Right lobe of liver (tissue), 6 donors: ENCODE measurements at regions not wholly inside any gene's neighbourhood (a gene's known extent, or its start where the extent isn't known, plus 50 kb on each side); places are given as distances from the start of the nearest gene placed in this dataset.

Experiments
- ATAC-seq, 4 donors: fragments of 200-7000 bp; cut with Tn5 transposase; one replicate each; pipeline ENCODE4 v1.9.1; 2020; ENCODE audit warnings: mild to moderate bottlenecking in 4 of 4, moderate library complexity in 4 of 4
- DNase-seq, 3 donors: peaks; one replicate each; pipeline ENCODE4 v3.0.0-alpha.2; 2020
- H3K27ac ChIP-seq, 3 donors: fragments of 200-600 bp; one replicate each; pipeline ENCODE4 v1.8.0; 2022
- H3K27me3 ChIP-seq, 2 donors: fragments of 200-600 bp; one replicate each; pipeline ENCODE4 v1.8.0; 2022
- H3K36me3 ChIP-seq, 4 donors: fragments of 200-600 bp; sonication (generic) in 1 of 4; one replicate each; pipeline versions ENCODE4 v1.5.1 to v1.8.0; 2017 to 2022; ENCODE audit warnings: control low read depth in 1 of 4
- H3K4me1 ChIP-seq, 4 donors: fragments of 200-600 bp; sonication (generic) in 1 of 4; one replicate each; pipeline versions ENCODE4 v1.5.1 to v1.8.0; 2017 to 2022; ENCODE audit warnings: control low read depth in 1 of 4
- H3K4me3 ChIP-seq, 3 donors: fragments of 200-600 bp; one replicate each; pipeline ENCODE4 v1.8.0; 2022
- H3K9me3 ChIP-seq, 4 donors: fragments of 200-600 bp; sonication (generic) in 1 of 4; one replicate each; pipeline versions ENCODE4 v1.5.1 to v1.8.0; 2017 to 2022; ENCODE audit warnings: control low read depth in 1 of 4
- CTCF ChIP-seq, 4 donors: fragments of 200-600 bp in 3 of 4; fragments of 450-650 bp in 1 of 4; IDR thresholded peaks; one replicate each; pipeline versions ENCODE4 v1.5.1 to v1.8.0; 2016 to 2022; ENCODE audit warnings: antibody characterized with exemption in 4 of 4, mild to moderate bottlenecking in 2 of 4
- POLR2A ChIP-seq: fragments of 450-650 bp; IDR thresholded peaks from one replicate; pipeline ENCODE4 v1.6.1; 2017; ENCODE audit warnings: antibody characterized with exemption, mild to moderate bottlenecking
- WGBS: methylation state at CpG from one replicate; pipeline ENCODE4 v1.1.6; 2018; ENCODE audit warnings: low coverage, low lambda C conversion rate; ENCODE audit not compliant: insufficient coverage; ENCODE audit errors: missing lambda C conversion rate; 5-methylcytosine and 5-hydroxymethylcytosine counted together
- intact Hi-C, 2 donors: fragments of 100-400 bp; cut with DNase I; formaldehyde crosslinking; loops; one replicate each; pipeline versions ENCODE4 v1.11.2 to v1.14.1; 2022
- donor health status: DM: no; HTN: yes; CAD: no.
- donor health status: DM: no; HTN: no; CAD: no.
- donor health status: DM: no; HTN: no; CAD: no.
- donor health status: DM: no; HTN: yes; CAD: no.
- donor health status: DM: no; HTN: yes; CAD: no.

GRCh38 chr6:150464966-150465365 lies 96.2 kb downstream of the IYD start:
- DNase-seq = no peak
- Histone ChIP-seq H3K27me3 (no peaks in the 10 kb centered on the region), H3K27ac (no peak overlapping the region), H3K36me3 (no peaks in the 10 kb centered on the region), H3K4me3 (no peak overlapping the region), H3K4me1 (no peaks in the 10 kb centered on the region), H3K9me3 (no peaks in the 10 kb centered on the region)
- intact Hi-C loops = no loop called here
- 64% methylated on average over 2 of the region's 2 CpGs for WGBS
- TF ChIP-seq CTCF (IDR thresholded peaks at IDR 0.05) (no peak), POLR2A (no peak)
- ATAC-seq = no peak

GRCh38 chr6:150465610-150466009 lies 96.8 kb downstream of the IYD start:
- no peaks in the 10 kb centered on the region for H3K4me1 ChIP-seq
- no peaks in the 10 kb centered on the region for H3K27me3 ChIP-seq
- H3K9me3 ChIP-seq = no peaks in the 10 kb centered on the region
- no peak for DNase-seq
- 82% methylated on average over 5 of the region's 5 CpGs for WGBS
- no peak for ATAC-seq
- intact Hi-C loops = no loop called here
- H3K4me3 ChIP-seq = no peak overlapping the region
- no peaks in the 10 kb centered on the region for H3K36me3 ChIP-seq
- no peak for TF ChIP-seq POLR2A
- TF ChIP-seq CTCF (IDR thresholded peaks at IDR 0.05) = no peak
- H3K27ac ChIP-seq = no peak overlapping the region

- Histone ChIP-seq H3K36me3 (no peaks in the 10 kb centered on the region), H3K27ac (no peak overlapping the region), H3K4me3 (no peak overlapping the region), H3K9me3 (no peaks in the 10 kb centered on the region), H3K4me1 (no peaks in the 10 kb centered on the region), H3K27me3 (no peaks in the 10 kb centered on the region)
- TF ChIP-seq POLR2A = no peak
- no peak for TF ChIP-seq CTCF (IDR thresholded peaks at IDR 0.05)
- intact Hi-C loops = no loop called here
- no peak for DNase-seq
- 72% methylated on average over 5 of the region's 5 CpGs for WGBS
- ATAC-seq = no peak
Measured at GRCh38 chr6:150466196-150466595, 97.4 kb downstream of the IYD start.

GRCh38 chr6:150470131-150470530 lies 101.3 kb downstream of the IYD start:
- H3K4me3 ChIP-seq = no peak overlapping the region
- no peak for ATAC-seq
- H3K4me1 ChIP-seq = no peaks in the 10 kb centered on the region
- no peaks in the 10 kb centered on the region for H3K36me3 ChIP-seq
- TF ChIP-seq POLR2A = no peak
- no peak for TF ChIP-seq CTCF (IDR thresholded peaks at IDR 0.05)
- intact Hi-C loops = no loop called here
- no peaks in the 10 kb centered on the region for H3K27me3 ChIP-seq
- no peak overlapping the region for H3K27ac ChIP-seq
- no peaks in the 10 kb centered on the region for H3K9me3 ChIP-seq
- WGBS = 45% methylated on average over 1 of the region's 3 CpGs
- no peak for DNase-seq
